Activated CD4-positive, alpha-beta T cell treated with anti-CD3 and anti-CD28 coated beads, Interleukin-2, Interleukin-6, amounts not matched to agents 100 ng/mL and 50 ng/mL, durations not matched to agents 16 hours and 8 hours (primary cell): ENCODE measurements at regions not wholly inside any gene's neighbourhood (a gene's known extent, or its start where the extent isn't known, plus 50 kb on each side); places are given as distances from the start of the nearest gene placed in this dataset.
"Not testable (repeated sequence)": the region's sequence is repeated elsewhere in the genome, so short reads cannot be mapped to it uniquely, and the experiment has no call there.

Experiments
- DNase-seq: peaks from one replicate; pipeline ENCODE4 v3.0.0-alpha.2; 2020

DNA sequence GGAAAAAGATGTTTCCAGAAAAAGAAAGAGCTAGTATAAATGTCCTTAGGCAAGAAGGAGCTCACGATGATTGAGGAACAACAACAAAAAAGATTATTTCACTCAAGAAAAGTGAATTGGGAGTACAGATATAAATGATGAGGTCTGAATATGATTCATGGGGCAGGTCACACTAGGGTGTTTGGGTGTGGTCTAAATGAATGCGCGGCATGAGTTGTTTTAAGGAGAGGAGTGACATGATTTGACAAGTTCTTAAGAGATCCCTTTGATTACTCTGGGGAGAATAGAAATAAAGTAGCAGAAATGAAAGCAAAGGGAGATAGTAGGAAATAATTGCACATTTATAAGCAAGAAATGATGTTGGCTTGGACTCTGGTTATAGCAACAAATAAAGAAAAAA is 59.3 kb downstream of the NUTM2D start:
- DNase-seq, result not testable (repeated sequence)

DNA sequence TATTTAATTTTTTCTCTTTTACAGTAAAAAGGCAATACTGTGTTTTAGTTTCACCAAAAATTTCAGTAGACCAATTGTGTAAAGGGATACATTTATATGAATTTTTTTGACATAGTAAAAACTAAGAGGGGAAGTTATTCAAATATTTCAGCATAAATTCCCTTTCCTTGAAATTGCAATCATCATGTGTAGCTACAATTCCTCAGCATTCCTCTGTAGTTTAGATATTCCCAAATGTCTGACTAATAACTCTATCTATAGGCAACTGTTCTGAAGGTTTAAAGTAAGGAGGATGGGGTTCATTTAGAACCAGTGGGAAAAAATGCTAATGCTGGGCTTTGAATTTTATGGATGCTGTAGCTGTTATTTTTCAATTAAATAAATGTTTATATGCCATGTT is 65.1 kb downstream of the NUTM2D start:
- DNase-seq, result not testable (repeated sequence)

DNA sequence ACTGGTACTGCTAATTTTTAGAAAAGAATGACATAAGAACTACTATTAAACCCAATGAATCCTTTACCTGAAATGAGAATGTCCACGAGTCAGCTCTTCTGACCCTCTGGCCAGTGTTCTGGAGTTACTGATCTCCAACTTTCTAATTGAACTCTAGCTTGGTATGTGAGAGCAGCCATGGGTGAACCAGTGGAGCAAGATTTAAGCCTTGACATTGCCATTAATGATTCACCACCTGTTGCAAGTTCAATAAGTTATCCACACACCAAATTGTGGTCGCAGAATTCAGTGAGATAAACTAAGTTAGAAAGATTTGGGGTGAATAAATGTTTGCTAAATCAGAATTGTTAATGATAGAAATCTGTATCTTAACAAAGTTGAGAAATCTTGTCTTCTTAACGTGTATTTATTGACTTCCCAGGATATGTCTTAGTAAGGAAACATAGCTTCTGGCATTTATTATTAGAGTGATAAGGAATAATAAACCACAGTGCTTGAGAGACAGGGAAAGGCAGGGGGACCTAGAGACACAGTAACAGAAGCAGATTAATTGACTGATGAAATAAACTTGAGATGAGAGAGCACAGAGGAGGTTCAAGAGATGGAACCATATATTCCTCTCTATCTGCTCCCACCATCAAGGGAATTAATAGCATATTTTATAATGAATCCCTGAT is 67.3 kb downstream of the NUTM2D start:
- not testable (repeated sequence) for DNase-seq

DNA sequence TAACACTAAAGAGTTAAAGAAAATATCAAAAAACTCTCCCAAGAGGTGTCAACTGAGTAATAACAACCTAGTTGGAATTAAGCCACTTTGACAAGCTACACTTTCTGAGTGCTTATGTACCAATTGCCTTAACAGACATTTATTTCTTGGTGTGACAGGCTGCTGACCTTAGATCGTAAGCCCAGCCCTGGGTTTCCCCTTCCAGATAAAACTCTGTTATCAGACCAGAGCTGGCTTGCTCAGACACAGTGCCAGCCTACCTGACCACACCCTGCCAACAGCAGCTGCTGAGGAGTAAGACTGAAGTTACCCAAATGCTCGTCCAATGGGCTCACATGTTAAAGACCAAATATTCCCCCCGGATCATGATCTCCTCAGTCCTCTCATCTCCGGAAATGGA is 70.9 kb upstream of the MINPP1 start:
- DNase-seq, result not testable (repeated sequence)

DNA sequence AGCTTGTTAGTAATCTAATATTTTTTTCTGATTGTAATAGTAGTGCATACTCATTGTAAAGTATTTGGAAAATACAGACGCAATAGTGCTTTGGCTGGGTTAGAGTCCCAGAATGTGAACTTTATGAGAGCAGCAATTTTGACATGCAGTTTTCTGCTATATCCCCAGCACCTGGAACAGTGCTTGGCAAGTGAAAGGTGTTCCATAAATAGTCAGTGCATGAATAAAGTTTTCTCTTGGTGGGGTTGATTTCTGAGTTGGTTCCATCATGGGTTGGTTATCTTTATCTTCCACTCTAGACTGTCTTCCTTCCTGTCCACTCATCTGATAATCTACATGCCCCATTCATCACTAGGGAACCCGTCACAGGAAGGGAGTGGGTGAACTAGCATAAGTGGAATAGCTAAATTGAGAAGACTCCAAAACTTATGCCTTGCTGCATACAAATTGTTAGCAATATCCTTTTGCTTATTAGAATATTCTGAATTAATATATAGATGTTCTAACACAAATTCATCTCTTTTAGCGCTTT is 69.3 kb upstream of the MINPP1 start:
- DNase-seq, result not testable (repeated sequence)

DNA sequence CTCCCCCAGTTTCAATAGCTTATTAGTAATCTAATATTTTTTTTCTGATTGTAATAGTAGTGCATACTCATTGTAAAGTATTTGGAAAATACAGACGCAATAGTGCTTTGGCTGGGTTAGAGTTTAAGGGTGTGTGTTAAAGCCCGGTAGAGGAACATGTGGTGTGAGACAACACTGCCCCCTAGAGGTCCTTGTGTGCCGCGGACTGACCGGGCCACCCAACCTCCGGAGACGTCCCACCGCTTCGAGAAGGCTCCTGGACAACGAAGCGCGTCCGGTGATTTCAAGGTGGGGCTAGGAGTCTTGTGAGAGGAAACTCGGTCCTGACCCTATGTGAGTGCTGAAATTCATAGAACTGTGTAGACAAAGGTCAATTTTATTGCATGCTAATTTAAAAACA is 68.6 kb upstream of the MINPP1 start:
- peak; percentile 40 for DNase-seq

DNA sequence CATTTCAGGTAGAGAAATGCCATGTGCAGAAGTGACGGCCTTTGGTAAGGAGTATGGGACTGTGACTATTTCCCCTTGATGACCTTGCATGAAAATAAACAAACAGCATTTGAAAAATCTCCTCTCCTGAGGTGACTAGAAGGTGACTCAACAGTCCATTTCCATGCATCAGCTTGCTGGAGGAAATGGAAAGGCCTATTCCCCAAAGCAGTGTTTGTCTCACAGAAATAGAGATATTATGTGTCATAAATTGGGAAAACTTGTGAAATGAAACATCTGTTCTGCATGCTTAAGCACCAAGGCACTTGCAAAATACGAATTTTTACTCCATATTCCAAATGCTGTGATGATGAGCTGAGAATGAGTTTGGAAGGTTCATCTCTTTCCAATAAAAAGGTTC is 67.2 kb upstream of the MINPP1 start:
- DNase-seq, result not testable (repeated sequence)
